ENCODE measurements at regions not wholly inside any gene's neighbourhood (a gene's known extent, or its start where the extent isn't known, plus 50 kb on each side); places are given as distances from the start of the nearest gene placed in this dataset.

DNA sequence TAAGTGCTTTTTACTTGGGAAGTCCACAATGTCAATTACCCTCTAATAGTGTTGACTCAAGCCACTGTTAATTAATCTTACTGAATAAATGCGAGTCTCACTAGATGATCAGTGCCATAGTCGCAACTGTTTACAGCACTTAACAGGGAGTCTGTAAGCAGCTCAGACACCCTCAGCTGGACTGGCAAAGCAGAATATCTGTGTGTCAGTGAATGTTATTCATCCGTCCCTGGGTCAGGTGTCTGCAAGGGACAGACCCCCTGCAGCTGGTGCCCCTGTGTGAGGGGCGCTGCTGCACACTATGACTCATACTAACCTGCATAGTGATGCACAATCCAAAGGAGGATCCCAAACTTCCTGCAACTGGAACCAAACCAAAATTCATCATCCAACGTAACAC lies 306.5 kb downstream of the HHIPL2 start:
- Mint-ChIP-seq H3K27me3 (no peaks in the 10 kb centered on the region), H3K27ac (no peak overlapping the region), H3K4me1 (ENCODE audit: unreplicated experiment) (no peaks in the 10 kb centered on the region)

DNA sequence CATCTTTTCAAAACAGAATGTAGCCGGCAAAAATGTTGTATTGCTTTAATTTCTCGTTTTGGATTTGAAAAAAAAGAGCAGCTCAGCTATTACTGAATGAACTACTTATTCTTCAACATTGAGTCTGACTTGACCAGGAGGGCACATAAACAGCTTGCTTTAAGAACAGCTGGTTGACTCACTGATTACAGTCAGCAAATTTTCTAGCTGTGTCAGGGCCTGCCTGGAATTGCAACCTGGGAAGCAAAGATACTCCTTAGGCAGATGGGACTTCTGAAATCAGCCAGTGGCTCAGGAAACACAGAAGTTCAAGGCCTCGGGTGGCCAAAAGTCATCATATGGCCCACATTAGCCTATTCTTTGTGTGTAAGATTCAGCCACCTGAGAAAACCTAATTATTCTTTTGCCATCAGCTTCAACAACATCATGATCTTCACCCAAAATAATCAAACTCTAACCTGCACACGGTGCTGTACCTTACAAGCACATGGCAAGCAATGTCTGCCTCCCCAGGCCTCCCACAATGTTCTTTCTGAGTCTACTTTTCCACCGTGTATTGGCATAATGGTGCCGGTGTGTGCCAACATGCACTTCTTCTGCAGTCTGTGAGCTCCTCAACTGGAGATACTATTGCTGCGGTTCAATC lies 307.2 kb downstream of the HHIPL2 start:
- no peak overlapping the region for H3K4me3 Mint-ChIP-seq
- H3K9me3 Mint-ChIP-seq = no peaks in the 10 kb centered on the region
- no peak for DNase-seq (ENCODE audit: extremely low spot score, unreplicated experiment)
- H3K4me1 Mint-ChIP-seq (ENCODE audit: unreplicated experiment) = no peaks in the 10 kb centered on the region
- TF ChIP-seq, protein P1, sequence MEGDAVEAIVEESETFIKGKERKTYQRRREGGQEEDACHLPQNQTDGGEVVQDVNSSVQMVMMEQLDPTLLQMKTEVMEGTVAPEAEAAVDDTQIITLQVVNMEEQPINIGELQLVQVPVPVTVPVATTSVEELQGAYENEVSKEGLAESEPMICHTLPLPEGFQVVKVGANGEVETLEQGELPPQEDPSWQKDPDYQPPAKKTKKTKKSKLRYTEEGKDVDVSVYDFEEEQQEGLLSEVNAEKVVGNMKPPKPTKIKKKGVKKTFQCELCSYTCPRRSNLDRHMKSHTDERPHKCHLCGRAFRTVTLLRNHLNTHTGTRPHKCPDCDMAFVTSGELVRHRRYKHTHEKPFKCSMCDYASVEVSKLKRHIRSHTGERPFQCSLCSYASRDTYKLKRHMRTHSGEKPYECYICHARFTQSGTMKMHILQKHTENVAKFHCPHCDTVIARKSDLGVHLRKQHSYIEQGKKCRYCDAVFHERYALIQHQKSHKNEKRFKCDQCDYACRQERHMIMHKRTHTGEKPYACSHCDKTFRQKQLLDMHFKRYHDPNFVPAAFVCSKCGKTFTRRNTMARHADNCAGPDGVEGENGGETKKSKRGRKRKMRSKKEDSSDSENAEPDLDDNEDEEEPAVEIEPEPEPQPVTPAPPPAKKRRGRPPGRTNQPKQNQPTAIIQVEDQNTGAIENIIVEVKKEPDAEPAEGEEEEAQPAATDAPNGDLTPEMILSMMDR (conservative IDR thresholded peaks at IDR 0.05) = no peak
- H3K27ac Mint-ChIP-seq = peak overlapping the region; percentile 16
- no peaks in the 10 kb centered on the region for H3K36me3 Mint-ChIP-seq
- H3K27me3 Mint-ChIP-seq = no peaks in the 10 kb centered on the region

More for the DNA sequence above, 306.5 kb downstream of the HHIPL2 start:
- no peak for DNase-seq (ENCODE audit: extremely low spot score, unreplicated experiment)
- H3K9me3 Mint-ChIP-seq = no peaks in the 10 kb centered on the region
- no peaks in the 10 kb centered on the region for H3K36me3 Mint-ChIP-seq
- TF ChIP-seq, protein P1 (conservative IDR thresholded peaks at IDR 0.05) = no peak
- no peak overlapping the region for H3K4me3 Mint-ChIP-seq

DNA sequence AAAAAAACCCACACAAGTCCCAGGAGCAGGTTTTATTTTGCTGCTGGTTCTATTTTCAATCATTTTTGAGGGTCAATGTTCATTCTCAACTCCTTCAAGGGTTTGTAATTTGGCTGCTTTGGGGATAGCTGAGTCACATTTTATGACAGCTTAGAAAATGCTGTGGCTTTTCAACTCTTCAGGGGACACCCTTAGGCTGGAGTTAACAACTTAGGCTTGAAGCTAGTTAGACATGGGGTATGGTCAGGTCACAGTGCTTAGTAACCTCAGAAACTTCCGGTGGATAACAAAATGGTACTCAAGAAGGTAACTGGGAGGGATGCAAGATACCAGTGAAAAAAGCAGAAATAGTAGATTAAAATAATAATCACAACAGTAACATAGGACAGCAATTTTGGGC lies 308.8 kb downstream of the HHIPL2 start:
- Mint-ChIP-seq H3K36me3 (no peaks in the 10 kb centered on the region), H3K4me3 (no peak overlapping the region), H3K27ac (no peak overlapping the region), H3K4me1 (ENCODE audit: unreplicated experiment) (no peaks in the 10 kb centered on the region), H3K9me3 (no peaks in the 10 kb centered on the region), H3K27me3 (no peaks in the 10 kb centered on the region)
- TF ChIP-seq, protein P1 (conservative IDR thresholded peaks at IDR 0.05) = no peak
- no peak for DNase-seq (ENCODE audit: extremely low spot score, unreplicated experiment)

DNA sequence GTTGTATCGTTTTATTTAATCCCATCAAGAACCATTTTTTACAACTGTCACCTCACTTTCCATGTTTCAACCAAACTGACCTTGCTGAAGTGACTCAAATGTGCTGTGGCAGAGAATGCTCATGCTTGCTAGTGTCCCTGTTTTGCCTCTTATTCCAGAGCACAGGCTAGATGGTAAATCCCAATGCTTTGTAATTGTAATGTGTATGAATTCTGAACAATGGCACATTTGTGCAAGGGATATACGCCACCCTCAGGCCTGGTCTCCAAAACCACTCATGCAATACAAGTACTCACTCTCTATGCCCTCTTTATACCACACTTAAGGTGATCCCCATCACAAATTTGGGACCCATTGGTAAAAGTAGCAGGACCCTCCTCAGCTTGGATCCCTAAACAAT lies 313.6 kb downstream of the HHIPL2 start:
- DNase-seq (ENCODE audit: extremely low spot score, unreplicated experiment) = no peak
- H3K4me1 Mint-ChIP-seq (ENCODE audit: unreplicated experiment) = no peaks in the 10 kb centered on the region
- H3K27ac Mint-ChIP-seq = no peak overlapping the region
- H3K9me3 Mint-ChIP-seq = no peaks in the 10 kb centered on the region
- H3K27me3 Mint-ChIP-seq = peaks cover 11% of the 10 kb centered on the region
- H3K4me3 Mint-ChIP-seq = no peak overlapping the region
- TF ChIP-seq, protein P1 (conservative IDR thresholded peaks at IDR 0.05) = no peak
- H3K36me3 Mint-ChIP-seq = no peaks in the 10 kb centered on the region

DNA sequence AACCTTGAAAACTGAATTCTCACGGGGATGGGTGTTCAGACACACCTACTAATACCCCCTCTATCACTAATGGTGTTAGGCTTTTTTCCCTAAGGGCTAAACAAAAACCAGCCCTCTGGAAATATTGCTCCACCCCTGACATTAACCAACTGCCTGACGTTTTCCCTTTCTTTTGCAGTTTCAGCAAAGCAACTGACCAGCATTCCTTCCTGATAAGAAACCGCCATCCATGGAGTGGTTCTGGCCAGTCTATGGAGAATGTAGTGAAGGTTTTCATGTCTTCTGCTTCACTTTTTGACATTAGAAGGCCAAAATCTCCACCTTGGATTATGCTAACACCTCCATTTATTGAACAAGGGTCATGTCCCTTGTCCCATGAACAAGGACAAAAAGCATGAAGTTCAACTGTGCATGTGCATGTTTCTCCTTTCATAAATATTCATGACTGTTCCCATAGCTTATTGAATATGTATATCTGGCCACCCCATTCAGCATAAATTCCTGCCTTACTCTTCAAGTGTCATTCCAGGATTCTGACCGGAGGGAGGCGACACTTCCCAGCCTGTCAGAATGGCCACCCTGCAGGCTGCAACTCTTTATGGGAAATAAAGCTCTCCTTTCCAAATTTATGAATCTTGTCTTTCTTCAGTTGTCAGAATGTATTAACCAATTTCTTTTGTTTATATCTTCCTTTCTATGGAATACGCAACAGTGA lies 314.3 kb downstream of the HHIPL2 start:
- Mint-ChIP-seq H3K4me1 (ENCODE audit: unreplicated experiment) (no peaks in the 10 kb centered on the region), H3K27ac (no peak overlapping the region), H3K36me3 (no peaks in the 10 kb centered on the region), H3K9me3 (no peaks in the 10 kb centered on the region), H3K27me3 (peaks cover 11% of the 10 kb centered on the region), H3K4me3 (no peak overlapping the region)
- TF ChIP-seq, protein P1 (conservative IDR thresholded peaks at IDR 0.05) = no peak
- no peak for DNase-seq (ENCODE audit: extremely low spot score, unreplicated experiment)
